ENCODE measurements at regions not wholly inside any gene's neighbourhood (a gene's known extent, or its start where the extent isn't known, plus 50 kb on each side); places are given as distances from the start of the nearest gene placed in this dataset.
"Not testable (repeated sequence)": the region's sequence is repeated elsewhere in the genome, so short reads cannot be mapped to it uniquely, and the experiment has no call there.

DNA sequence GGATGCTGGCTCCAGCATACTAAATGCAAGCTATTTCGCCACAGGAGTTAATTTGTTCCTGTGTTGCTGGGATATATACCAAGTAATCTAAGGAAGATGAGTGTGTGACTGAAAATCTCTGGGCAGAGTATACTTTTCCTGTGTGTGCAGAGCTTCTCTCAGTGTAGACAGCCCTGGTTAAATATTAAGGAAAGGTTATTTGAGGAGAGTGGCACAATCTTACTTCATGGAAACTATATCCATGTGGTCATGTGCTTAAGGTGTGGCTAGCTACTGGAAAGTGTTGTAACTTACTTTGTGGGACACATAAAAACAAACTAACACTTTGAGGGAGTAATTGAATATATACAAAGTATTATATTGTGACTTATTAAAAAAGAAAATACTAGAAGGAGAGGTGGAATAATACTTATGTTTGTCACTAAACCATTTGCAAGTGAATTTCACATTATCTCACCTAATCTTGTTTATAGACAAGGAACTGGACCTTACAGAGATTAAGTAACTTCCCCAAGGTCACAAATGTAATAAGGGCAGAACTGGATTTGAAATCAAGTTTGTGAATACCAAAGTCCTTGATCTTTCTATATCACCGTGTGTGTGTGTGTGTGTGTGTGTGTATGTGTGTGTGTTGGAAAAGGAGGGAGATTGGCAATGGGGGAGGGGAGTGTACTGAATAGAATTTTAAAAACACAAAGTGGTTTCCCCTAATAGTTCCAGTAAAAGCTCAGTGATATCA, 408.2 kb upstream of the NR3C2 start:
- DNase-seq (ENCODE audit: insufficient read length, low spot score) = no peak

DNA sequence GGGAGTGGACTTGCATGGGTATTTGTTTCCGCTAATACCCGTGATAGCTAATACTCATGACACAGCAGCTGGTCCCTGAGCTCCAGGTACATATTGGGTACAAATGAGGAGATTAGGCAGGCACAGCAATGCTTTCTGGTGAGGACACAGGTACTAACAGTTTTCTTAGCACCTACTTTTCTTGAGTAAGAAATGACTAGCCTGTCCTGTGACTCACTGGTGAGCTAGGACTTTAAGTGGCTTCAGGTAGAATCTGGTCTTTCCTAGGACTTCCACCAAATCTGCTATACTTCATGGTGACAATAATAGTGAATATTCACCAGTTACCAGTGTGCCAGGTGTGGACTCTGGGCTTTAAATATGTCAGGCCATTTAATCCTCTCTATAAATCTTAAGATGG, 407.4 kb upstream of the NR3C2 start:
- DNase-seq (ENCODE audit: insufficient read length, low spot score) (no peak), FAIRE-seq (no peak)
- TF ChIP-seq, protein P1, sequence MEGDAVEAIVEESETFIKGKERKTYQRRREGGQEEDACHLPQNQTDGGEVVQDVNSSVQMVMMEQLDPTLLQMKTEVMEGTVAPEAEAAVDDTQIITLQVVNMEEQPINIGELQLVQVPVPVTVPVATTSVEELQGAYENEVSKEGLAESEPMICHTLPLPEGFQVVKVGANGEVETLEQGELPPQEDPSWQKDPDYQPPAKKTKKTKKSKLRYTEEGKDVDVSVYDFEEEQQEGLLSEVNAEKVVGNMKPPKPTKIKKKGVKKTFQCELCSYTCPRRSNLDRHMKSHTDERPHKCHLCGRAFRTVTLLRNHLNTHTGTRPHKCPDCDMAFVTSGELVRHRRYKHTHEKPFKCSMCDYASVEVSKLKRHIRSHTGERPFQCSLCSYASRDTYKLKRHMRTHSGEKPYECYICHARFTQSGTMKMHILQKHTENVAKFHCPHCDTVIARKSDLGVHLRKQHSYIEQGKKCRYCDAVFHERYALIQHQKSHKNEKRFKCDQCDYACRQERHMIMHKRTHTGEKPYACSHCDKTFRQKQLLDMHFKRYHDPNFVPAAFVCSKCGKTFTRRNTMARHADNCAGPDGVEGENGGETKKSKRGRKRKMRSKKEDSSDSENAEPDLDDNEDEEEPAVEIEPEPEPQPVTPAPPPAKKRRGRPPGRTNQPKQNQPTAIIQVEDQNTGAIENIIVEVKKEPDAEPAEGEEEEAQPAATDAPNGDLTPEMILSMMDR (IDR thresholded peaks at IDR 0.05; ENCODE audit: insufficient read depth, missing control alignments) = no peak

More for the DNA sequence above, 408.2 kb upstream of the NR3C2 start:
- TF ChIP-seq, protein P1 (IDR thresholded peaks at IDR 0.05; ENCODE audit: insufficient read depth, missing control alignments) = no peak
- FAIRE-seq = no peak

DNA sequence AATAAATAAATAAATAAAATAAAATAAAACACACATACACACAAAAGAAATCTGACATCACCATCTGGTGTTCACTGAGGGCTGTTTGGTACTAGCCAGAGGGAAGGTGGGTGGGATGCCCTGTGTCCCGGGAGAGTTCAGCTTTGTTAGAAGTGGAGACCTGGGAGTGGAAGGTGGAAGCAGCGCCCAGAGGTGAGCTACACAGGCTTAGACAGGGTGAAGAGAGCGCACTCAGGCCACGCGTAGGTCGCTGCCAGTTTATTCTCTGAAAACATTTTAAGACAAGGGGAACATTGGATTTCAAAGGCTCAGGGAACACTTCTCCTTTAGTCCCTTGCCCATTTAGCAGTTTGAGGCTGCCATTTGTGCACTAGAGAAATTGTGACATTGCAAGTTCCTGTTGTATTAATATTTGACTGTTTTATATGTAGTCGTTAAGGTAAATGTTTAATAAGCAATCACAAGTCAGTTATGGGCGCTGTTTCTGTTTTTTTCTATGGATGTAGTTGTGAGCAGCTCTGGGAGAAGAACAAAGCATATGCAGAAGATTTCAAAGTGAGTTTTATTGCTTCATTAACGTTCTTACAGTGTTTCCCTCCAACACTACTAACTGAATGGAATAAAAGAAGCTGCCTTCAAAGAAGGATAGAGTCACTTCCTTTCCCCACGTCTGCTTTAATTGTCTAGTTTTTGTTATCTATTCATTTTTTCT, 405.5 kb upstream of the NR3C2 start:
- TF ChIP-seq, protein P1 (IDR thresholded peaks at IDR 0.05; ENCODE audit: insufficient read depth, missing control alignments) = no peak
- no peak for FAIRE-seq
- DNase-seq (ENCODE audit: insufficient read length, low spot score) = no peak

DNA sequence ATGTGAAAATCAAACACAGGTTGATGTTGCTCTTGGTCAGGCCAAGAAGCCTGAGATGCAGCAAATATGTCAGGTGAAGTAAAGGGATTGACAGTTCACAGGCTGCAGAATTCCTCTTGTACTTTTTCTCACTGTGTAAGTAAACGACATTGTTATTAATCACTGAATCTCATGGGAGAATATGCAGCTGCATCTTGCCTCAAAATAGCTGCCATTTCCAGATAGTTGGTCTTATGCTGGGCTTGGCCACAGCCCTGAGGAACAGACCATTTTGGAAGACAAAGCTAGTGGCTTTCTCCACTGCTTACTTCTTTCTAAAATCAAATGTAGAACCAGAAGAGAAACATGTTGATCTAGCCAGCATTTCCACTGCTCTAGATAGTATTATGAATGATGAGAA, 403.4 kb upstream of the NR3C2 start:
- no peak for DNase-seq (ENCODE audit: insufficient read length, low spot score)
- no peak for FAIRE-seq
- TF ChIP-seq, protein P1 (IDR thresholded peaks at IDR 0.05; ENCODE audit: insufficient read depth, missing control alignments) = no peak

DNA sequence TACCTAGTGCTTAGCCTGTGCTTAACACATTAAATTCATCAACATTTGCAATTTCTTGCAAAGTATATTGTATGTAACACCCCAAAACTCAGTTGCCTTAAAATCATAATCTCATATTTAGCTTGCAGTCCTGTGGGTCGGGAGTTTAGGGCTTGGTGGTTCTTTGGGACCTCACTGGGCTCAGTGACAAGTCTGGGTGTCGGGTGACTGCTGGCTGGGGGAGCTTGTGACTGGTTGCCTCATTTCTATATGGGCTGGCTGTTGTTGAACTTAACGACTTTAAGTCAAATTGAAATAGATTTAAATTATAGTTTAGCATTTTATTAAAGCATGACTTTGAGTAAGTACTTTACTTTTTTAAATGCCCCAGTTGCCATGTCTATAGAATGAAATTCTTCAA, 401.4 kb upstream of the NR3C2 start:
- FAIRE-seq (no peak), DNase-seq (ENCODE audit: insufficient read length, low spot score) (no peak)
- TF ChIP-seq, protein P1 (IDR thresholded peaks at IDR 0.05; ENCODE audit: insufficient read depth, missing control alignments) = no peak

DNA sequence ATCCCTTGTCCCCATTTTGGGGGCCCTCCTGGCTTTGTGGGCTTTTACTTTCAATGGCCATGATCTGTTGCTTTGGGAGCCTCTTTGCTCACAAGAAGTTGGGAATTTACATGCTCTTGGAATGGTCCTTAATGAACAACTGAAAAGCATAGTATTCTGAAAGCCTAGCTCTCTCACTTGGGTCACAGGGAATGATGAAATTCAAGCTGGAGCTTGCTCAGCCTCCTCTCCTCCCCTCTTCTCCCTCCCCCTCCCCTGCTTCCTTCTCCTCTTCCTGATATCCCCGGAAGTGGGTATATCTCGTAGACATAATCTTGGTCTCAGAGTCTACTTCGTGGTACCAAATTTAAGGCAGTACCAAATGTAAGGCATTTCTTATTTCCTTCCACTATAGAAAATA, 400.6 kb upstream of the NR3C2 start:
- FAIRE-seq (no peak), DNase-seq (ENCODE audit: insufficient read length, low spot score) (no peak)
- TF ChIP-seq, protein P1 (IDR thresholded peaks at IDR 0.05; ENCODE audit: insufficient read depth, missing control alignments) = no peak

DNA sequence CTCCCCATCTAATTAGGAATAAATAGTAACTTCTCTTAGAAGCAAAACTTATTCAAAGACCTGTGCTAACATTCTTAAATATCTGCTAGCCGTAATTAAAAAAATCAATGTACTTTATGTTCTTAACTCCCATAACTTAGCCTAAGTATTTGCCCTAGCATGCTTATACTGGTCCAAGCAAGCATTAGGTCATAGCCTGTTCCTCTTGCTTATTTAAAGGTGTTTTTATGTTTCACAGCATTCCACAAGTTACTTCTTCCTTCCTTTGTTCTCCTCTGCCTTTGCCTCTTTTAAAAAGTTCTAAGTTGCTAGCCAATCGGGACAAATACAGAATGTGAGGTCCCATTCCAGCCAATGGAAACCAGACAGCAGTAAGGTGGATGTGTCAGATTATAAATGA, 395.4 kb upstream of the NR3C2 start:
- FAIRE-seq; DNase-seq (ENCODE audit: insufficient read length, low spot score): not testable (repeated sequence)
